H1 (cell line): ENCODE measurements at regions not wholly inside any gene's neighbourhood (a gene's known extent, or its start where the extent isn't known, plus 50 kb on each side); places are given as distances from the start of the nearest gene placed in this dataset.

Experiments used
- CHD2 ChIP-seq: IDR thresholded peaks from 2 replicates; pipeline ENCODE4 v1.6.1; 2012; ENCODE audit warnings: low read length, improper control_type of control experiment
- E2F6 ChIP-seq: IDR thresholded peaks from 2 replicates; pipeline ENCODE4 v1.6.1; 2012; ENCODE audit warnings: inconsistent platforms
- EZH2 ChIP-seq: fragments of 200-600 bp; sonication (generic); IDR thresholded peaks from 2 replicates; pipeline ENCODE4 v1.7.1; 2012; ENCODE audit warnings: low read depth, mild to moderate bottlenecking, moderate library complexity, low read length, inconsistent platforms; ENCODE audit not compliant: severe bottlenecking
- GABPA ChIP-seq: IDR thresholded peaks from 2 replicates; pipeline ENCODE4 v1.6.1; 2011; ENCODE audit warnings: mild to moderate bottlenecking, low read length, moderate library complexity, borderline replicate concordance; ENCODE audit not compliant: insufficient read depth
- HDAC6 ChIP-seq: IDR thresholded peaks from one replicate; pipeline ENCODE4 v1.7.1; 2012; ENCODE audit warnings: low read depth, mild to moderate bottlenecking, inconsistent platforms, low read length, moderate library complexity
- MAX ChIP-seq: IDR thresholded peaks from 2 replicates; pipeline ENCODE4 v1.6.1; 2012; ENCODE audit warnings: inconsistent platforms
- POLR2A ChIP-seq, 2 experiments: IDR thresholded peaks; 1 replicate in 1 of 2; 2 replicates in 1 of 2; pipeline ENCODE4 v1.6.1; 2011; ENCODE audit warnings: low read depth in 2 of 2, low read length in 2 of 2, mild to moderate bottlenecking in 2 of 2; ENCODE audit errors: control extremely low read depth in 1 of 2
- POLR2AphosphoS5 ChIP-seq: IDR thresholded peaks from 2 replicates; pipeline ENCODE4 v1.6.1; 2011; ENCODE audit warnings: low read depth, low read length
- TBP ChIP-seq: IDR thresholded peaks from 2 replicates; pipeline ENCODE4 v1.6.1; 2011; ENCODE audit warnings: low read depth, low read length, improper control_type of control experiment
- YY1 ChIP-seq: IDR thresholded peaks from 2 replicates; pipeline ENCODE4 v1.6.1; 2011; ENCODE audit warnings: low read depth, mild to moderate bottlenecking, low read length
- ZNF274 ChIP-seq: IDR thresholded peaks from 2 replicates; pipeline ENCODE4 v1.7.0; 2012; ENCODE audit warnings: low read length, borderline replicate concordance; ENCODE audit errors: extremely low read depth

- TF ChIP-seq YY1 = peak; percentile 65; the same call in 1 of the 2 replicates
- no peak for TF ChIP-seq E2F6
- TF ChIP-seq POLR2AphosphoS5 = no peak
- TF ChIP-seq TBP = no peak
- TF ChIP-seq HDAC6 = no peak
- TF ChIP-seq GABPA = no peak
- no peak for TF ChIP-seq MAX
- TF ChIP-seq CHD2 = no peak
- TF ChIP-seq ZNF274 = no peak
- TF ChIP-seq EZH2 = no peak
- TF ChIP-seq POLR2A (IDR thresholded peaks at IDR 0.05; ENCODE audit: control extremely low read depth in 1 of 2, low read depth in 2 of 2, low read length in 2 of 2) = no peak
These were observed 211.3 kb upstream of the APCDD1 start for GRCh38 chr18:10242936-10243680.
